ENCODE measurements at regions not wholly inside any gene's neighbourhood (a gene's known extent, or its start where the extent isn't known, plus 50 kb on each side); places are given as distances from the start of the nearest gene placed in this dataset.

DNA sequence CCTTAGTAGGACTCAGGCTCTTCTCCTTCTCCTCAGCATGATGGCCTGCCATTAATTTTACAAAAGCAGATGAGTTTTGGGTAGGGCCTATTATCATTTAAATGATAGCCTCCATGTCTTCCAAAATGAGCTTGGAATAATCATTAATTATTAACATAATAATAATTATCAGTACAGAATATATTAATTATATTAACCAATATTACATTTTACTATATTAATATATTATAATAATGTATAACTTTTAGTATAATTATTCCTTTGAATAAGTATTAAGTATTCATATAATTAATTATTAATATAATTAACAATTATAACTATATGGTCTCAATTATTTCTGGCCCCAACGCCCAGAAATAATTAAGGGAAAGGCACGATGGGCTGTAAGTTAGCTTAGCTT is 318.6 kb upstream of the ADGRL4 start:
- no peak for TF ChIP-seq RAD21 (conservative IDR thresholded peaks at IDR 0.05)
- TF ChIP-seq, protein P1, sequence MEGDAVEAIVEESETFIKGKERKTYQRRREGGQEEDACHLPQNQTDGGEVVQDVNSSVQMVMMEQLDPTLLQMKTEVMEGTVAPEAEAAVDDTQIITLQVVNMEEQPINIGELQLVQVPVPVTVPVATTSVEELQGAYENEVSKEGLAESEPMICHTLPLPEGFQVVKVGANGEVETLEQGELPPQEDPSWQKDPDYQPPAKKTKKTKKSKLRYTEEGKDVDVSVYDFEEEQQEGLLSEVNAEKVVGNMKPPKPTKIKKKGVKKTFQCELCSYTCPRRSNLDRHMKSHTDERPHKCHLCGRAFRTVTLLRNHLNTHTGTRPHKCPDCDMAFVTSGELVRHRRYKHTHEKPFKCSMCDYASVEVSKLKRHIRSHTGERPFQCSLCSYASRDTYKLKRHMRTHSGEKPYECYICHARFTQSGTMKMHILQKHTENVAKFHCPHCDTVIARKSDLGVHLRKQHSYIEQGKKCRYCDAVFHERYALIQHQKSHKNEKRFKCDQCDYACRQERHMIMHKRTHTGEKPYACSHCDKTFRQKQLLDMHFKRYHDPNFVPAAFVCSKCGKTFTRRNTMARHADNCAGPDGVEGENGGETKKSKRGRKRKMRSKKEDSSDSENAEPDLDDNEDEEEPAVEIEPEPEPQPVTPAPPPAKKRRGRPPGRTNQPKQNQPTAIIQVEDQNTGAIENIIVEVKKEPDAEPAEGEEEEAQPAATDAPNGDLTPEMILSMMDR (IDR thresholded peaks at IDR 0.05; ENCODE audit: poor library complexity, severe bottlenecking) = no peak

All from neural cell (in vitro differentiated cells).